NCI-H526 (cell line): ENCODE measurements at regions not wholly inside any gene's neighbourhood (a gene's known extent, or its start where the extent isn't known, plus 50 kb on each side); places are given as distances from the start of the nearest gene placed in this dataset.

Experiments used
- DNase-seq, 2 experiments: peaks; one replicate each; lab custom pipeline; 2025; lab: John Stamatoyannopoulos, UW

- no peak for DNase-seq
Observed at GRCh38 chr10:3016016-3016415, 51.3 kb upstream of the PFKP start.

DNA sequence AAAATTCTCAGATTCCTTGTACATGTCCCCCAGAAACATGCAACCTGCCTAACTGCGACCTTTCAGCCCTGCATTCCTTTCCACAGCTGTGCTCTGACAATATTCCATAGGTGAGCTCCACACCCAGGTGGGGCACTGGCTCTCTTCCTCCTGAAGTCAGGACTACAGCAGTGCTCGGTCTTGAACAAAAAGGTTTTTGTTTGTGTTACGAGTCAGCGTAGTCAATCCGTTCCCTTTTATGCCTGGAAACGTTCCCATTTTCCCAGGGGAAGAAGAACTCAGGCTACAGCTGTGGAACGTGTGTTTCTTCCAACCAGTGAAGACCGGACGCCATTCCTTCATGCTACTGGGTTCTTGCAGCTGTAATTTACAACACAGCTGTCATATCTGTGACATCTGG, 52.4 kb upstream of the PFKP start:
- DNase-seq = peak in 1 of 2 experiments; percentile 16

- DNase-seq = no peak
Observed at GRCh38 chr10:3012223-3012622, 55.1 kb upstream of the PFKP start.

GRCh38 chr10:3010816-3011460, 56.4 kb upstream of the PFKP start:
- no peak for DNase-seq

DNA sequence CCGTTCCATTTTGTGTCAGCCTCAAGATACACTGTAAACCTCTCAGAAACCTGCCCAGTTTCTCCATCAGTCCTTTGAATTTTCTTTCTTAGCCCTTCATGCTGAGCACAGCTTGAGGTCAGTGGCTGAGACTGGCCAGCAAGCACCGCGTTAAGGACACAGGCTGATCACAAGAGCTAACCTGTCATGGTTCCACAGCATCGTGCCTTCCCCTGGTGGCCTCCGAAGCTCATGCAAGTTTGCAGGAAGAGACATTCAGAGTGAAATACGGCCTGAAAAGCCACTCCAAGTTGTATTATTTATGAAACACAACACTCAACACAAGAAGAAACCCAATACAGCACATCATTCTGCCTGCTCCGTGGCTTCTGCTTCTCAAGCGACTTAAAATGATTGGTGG, 57.0 kb upstream of the PFKP start:
- no peak for DNase-seq

- DNase-seq = no peak
Observed at GRCh38 chr10:3009341-3009740, 58.0 kb upstream of the PFKP start.

- DNase-seq = no peak
Observed at GRCh38 chr10:3008518-3009195, 58.7 kb upstream of the PFKP start.

GRCh38 chr10:3006607-3007006, 60.7 kb upstream of the PFKP start:
- DNase-seq = no peak

DNA sequence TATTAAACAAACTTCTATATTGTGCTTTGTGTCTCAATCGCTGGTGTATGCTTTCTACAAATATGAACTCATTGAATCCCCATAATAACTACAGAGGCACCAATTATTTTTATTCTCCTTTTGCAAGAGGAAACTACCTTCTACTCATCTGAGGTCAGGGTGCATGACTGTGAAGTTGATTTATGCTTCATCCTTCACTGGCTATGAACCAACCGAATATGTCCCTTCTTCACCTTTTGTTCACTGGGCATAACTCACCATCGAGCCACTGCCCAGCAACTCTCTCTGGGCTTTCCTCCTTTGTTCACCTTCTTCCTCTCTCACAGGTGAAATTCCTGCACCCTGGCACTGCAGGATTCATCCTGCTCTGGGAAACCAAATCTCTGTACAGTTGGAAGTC, 61.3 kb upstream of the PFKP start:
- DNase-seq = no peak

DNA sequence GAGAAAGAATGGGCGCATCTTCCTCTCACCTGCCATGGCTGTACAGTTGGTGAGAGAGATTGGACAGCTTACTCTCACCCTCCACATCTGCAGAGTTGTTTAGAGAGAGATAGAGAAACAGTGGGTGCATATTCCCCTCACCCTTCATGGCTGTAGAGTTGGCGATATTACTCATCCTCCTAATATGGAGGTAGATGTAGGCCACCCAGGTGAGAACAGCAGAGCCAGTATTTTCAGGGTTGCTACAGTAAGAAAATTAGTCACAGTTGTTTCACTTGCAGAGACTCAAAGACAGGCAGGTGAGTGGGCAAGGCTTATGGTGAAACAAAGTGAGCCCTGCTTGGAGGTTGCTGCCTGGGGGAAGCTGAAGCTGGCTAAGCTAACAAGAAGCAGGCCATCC, 65.0 kb upstream of the PFKP start:
- no peak for DNase-seq

DNA sequence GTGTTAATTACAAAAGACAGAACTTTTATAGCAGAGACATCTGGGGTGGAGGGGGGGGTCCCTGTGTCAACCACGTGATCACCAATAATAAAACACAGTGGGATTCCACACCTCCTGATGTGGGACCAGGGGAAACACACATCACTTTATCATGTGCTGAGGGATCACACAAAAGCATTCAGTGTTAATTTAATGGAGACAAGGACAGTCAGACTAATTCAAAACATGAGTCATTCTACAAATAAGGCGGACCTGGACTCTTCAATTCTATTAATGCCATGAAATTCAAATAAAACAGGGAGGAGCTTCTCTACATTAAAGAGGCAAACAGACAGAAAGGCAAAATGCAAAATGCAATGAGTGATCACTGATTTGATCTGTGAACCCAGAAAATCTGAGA, 67.3 kb upstream of the PFKP start:
- no peak for DNase-seq

GRCh38 chr10:2994221-2994961, 73.0 kb upstream of the PFKP start:
- DNase-seq = no peak

GRCh38 chr10:2993636-2994035, 73.7 kb upstream of the PFKP start:
- no peak for DNase-seq

DNA sequence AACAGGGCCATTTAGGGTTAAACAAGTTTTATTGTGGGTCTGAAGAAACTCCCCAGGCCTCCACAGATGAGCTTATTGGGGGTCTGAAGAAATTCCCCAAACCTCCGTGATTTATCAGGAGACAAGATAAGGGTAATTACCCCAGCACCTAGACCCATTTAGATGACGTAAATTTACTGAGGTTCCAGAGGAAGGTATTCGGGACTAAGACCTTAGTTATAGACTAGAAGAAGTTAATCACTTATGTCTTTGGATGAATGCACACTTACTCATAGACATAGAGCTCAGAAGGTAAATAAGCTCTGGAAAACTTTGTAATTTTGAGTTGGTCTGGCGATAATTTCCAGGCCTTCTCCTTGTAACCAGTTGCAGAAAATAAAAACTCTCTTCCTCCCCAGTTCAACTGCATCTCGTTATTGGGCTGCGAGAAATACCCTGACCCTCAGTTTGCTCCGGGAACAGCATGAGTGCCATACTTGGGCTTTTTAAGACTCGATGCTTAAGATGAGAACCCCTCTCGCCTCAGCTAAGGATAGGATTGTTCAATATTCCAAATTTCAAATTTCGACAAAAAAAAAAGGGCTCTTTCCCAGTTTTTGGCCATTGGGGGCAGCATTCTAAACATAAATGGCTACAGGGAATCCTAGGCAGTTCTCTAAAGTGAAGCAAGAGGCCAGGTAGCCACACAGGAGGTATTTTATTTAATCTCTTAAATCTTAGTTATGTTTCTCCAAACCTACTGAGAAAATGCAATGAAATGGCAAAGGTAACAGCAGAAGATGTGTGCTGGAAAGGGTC, 74.7 kb upstream of the PFKP start:
- no peak for DNase-seq

DNA sequence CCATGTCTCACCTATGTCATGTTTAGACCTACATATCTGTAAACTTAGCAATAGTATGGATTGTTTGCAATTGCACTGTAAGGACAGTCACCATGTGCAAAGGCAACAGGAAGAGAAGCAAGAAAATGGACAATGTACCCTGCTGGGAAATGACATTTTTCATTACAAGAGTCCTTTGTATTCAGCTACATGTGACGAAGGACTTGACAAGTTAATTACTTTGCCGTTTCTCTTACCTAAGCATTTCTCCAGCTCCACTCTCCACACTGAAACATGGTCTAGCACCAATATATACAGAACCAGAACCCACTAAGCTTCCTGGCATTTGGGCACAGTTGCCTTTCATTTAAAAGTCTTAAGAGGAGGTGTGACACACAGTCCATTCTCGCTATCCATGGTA, 76.6 kb upstream of the PFKP start:
- DNase-seq = no peak

DNA sequence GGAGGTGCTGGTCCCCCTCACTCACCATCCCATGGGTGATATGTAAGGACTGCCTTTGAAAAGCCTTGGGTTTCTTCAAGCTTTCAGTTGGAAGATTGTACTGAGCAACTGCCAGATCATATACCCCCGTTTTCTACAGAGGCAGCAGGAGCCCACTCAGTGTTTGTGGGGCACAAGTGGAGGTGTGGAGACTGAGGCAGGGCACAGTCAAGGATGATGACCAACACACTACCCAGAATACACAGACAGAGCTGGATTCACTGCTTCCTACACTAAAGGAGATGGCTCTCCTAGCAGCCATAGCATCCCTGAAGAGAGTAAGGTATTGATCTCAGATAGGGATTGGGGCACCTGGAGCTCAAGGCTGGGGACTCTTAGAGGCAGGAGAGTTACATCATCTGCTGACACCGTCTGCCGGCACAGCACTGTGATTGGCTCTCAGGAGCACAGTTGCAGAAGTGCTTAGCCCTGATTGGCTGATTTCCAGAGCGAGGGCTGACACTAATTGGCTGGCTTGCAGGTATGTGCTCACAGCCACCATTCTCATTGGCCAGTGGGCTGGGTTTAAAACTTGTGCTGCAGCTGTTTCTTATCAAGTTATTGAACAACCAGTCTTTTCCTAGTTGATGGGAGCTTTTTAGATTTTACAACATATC, 77.9 kb upstream of the PFKP start:
- no peak for DNase-seq

DNA sequence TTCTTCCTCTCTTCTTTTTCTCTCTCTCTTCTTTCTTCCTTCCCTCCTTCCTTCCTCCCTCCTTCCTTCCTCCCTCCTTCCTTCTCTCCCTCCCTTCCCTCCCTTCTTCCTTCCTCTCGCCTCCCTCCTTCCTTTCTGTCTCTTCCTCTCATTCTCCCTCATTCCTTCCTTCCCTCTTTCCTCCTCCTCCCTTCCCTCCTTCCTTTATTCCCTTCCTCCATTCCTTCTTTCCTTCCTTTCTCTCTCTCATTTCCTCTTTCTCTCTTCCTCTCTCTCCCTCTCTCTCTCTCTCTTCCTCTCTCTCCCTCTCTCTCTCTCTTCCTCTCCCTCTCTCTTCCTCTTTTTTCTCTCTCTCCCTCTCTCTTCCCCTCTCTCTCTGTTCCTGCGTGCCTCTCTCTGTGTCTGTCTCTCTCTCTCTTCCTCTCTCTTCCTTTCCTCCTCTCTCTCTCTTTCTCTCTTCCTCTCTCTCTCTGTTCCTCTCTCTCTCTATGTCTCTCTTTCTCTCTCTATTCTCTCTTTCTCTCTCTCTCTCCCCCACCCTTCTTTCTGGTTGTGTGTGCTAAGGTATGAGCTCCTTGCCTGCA, 80.1 kb upstream of the PFKP start:
- DNase-seq = no peak

DNA sequence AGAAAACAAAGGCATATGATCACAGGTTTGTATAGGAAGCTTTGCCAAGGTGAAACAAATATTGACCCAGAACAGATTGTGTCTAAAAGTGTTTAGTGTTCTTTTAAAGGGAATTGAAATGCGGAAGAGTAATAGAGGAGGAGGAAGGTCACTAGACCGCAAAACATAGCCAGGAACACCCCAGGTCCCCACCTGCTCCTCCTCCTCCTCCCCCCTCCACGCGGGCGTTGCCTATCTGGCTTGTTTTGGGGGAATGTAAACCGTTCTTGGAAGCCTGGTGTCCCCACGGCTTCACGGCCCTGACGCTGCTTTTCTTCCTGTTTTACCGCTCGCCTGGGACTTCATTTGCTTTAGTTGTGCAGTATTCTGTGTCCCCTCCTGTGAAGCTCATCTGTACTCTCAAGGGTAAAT, 81.0 kb upstream of the PFKP start:
- DNase-seq = no peak

GRCh38 chr10:2985729-2986232, 81.6 kb upstream of the PFKP start:
- DNase-seq = no peak

- DNase-seq = no peak
Observed at GRCh38 chr10:2984682-2985081, 82.7 kb upstream of the PFKP start.

GRCh38 chr10:2982146-2982545, 85.2 kb upstream of the PFKP start:
- DNase-seq = no peak
